Liver (tissue), 3 donors: ENCODE measurements at regions not wholly inside any gene's neighbourhood (a gene's known extent, or its start where the extent isn't known, plus 50 kb on each side); places are given as distances from the start of the nearest gene placed in this dataset.

Experiments
- RAD21 ChIP-seq, 2 donors: IDR thresholded peaks; 2 replicates each; pipeline ENCODE4 v1.6.1; 2016; ENCODE audit warnings: antibody characterized with exemption in 2 of 2, mild to moderate bottlenecking in 2 of 2
- YY1 ChIP-seq: IDR thresholded peaks from 2 replicates; pipeline ENCODE4 v1.6.1; 2016; ENCODE audit warnings: antibody characterized with exemption, mild to moderate bottlenecking
- TF ChIP-seq, protein P1 (sequence below): fragments of 150-350 bp; IDR thresholded peaks from 2 replicates; pipeline ENCODE4 v1.5.1; 2017; ENCODE audit warnings: improper control_type of control experiment, low read depth, low read length; ENCODE audit not compliant: missing input control
- TF ChIP-seq, protein P2 (sequence below): IDR thresholded peaks from 2 replicates; pipeline ENCODE4 v1.6.1; 2016; ENCODE audit warnings: antibody characterized with exemption, mild to moderate bottlenecking
- donor health status: healthy.
- donor health status: healthy.

DNA sequence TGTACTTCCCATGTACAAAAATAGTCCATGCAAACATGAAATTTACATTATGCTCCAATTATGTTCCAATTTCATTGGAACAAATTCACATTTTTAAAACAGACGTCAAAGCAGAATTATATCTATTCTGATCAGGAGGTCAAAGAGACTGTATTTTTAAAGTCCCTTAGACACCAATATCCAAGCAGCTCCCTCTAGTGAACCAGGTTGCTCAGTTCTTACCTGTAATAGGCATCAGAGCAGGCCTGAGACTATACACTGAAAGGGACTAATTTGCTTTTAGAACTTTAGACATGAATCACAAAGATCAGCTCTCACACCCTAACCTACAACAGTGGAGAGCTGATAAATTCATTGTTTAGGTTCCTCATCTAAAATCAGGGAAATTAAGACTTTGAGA, 273.9 kb downstream of the MBD2 start:
- TF ChIP-seq, protein P1, sequence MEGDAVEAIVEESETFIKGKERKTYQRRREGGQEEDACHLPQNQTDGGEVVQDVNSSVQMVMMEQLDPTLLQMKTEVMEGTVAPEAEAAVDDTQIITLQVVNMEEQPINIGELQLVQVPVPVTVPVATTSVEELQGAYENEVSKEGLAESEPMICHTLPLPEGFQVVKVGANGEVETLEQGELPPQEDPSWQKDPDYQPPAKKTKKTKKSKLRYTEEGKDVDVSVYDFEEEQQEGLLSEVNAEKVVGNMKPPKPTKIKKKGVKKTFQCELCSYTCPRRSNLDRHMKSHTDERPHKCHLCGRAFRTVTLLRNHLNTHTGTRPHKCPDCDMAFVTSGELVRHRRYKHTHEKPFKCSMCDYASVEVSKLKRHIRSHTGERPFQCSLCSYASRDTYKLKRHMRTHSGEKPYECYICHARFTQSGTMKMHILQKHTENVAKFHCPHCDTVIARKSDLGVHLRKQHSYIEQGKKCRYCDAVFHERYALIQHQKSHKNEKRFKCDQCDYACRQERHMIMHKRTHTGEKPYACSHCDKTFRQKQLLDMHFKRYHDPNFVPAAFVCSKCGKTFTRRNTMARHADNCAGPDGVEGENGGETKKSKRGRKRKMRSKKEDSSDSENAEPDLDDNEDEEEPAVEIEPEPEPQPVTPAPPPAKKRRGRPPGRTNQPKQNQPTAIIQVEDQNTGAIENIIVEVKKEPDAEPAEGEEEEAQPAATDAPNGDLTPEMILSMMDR, result no peak
- TF ChIP-seq RAD21 (IDR thresholded peaks at IDR 0.05) (no peak), YY1 (no peak)
- TF ChIP-seq, protein P2, sequence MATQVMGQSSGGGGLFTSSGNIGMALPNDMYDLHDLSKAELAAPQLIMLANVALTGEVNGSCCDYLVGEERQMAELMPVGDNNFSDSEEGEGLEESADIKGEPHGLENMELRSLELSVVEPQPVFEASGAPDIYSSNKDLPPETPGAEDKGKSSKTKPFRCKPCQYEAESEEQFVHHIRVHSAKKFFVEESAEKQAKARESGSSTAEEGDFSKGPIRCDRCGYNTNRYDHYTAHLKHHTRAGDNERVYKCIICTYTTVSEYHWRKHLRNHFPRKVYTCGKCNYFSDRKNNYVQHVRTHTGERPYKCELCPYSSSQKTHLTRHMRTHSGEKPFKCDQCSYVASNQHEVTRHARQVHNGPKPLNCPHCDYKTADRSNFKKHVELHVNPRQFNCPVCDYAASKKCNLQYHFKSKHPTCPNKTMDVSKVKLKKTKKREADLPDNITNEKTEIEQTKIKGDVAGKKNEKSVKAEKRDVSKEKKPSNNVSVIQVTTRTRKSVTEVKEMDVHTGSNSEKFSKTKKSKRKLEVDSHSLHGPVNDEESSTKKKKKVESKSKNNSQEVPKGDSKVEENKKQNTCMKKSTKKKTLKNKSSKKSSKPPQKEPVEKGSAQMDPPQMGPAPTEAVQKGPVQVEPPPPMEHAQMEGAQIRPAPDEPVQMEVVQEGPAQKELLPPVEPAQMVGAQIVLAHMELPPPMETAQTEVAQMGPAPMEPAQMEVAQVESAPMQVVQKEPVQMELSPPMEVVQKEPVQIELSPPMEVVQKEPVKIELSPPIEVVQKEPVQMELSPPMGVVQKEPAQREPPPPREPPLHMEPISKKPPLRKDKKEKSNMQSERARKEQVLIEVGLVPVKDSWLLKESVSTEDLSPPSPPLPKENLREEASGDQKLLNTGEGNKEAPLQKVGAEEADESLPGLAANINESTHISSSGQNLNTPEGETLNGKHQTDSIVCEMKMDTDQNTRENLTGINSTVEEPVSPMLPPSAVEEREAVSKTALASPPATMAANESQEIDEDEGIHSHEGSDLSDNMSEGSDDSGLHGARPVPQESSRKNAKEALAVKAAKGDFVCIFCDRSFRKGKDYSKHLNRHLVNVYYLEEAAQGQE, result no peak
